ENCODE measurements at regions not wholly inside any gene's neighbourhood (a gene's known extent, or its start where the extent isn't known, plus 50 kb on each side); places are given as distances from the start of the nearest gene placed in this dataset.

- no peaks in the 10 kb centered on the region for H3K9me3 ChIP-seq (ENCODE audit: low read length)
- no peaks in the 10 kb centered on the region for H3F3A ChIP-seq (ENCODE audit: insufficient read depth, low read length)
- no peak overlapping the region for H3K4me3 ChIP-seq (ENCODE audit: low read depth, low read length, poor library complexity, severe bottlenecking)
- H3K9me2 ChIP-seq (ENCODE audit: low read depth, low read length), result no peaks in the 10 kb centered on the region
- no peaks in the 10 kb centered on the region for H3K79me2 ChIP-seq (ENCODE audit: insufficient read depth, low read length)
- H3K9ac ChIP-seq (ENCODE audit: low read length), result no peak overlapping the region
- no peaks in the 10 kb centered on the region for H3K4me1 ChIP-seq (ENCODE audit: insufficient read depth, low read length, severe bottlenecking)
- no peak overlapping the region for H2AFZ ChIP-seq (ENCODE audit: low read length)
- H3K4me2 ChIP-seq (ENCODE audit: low read length), result no peak overlapping the region
- no peak overlapping the region for H3K27ac ChIP-seq (ENCODE audit: low read depth, low read length, poor library complexity, severe bottlenecking)
- TF ChIP-seq EZH2 (IDR thresholded peaks at IDR 0.05; ENCODE audit: borderline replicate concordance, low read length), result no peak
- TF ChIP-seq CTCF (IDR thresholded peaks at IDR 0.05; ENCODE audit: low read length), result no peak
- no peaks in the 10 kb centered on the region for H4K20me1 ChIP-seq (ENCODE audit: insufficient read depth, low read length)
- no peaks in the 10 kb centered on the region; the same call in 1 of the 2 replicates for H3K27me3 ChIP-seq (ENCODE audit: insufficient read depth, low read length)
- no peaks in the 10 kb centered on the region for H3K36me3 ChIP-seq (ENCODE audit: insufficient read depth, low read length)
Observed at GRCh38 chr4:38313175-38313574, 350.8 kb upstream of the KLF3 start.

- H3K4me2 ChIP-seq (ENCODE audit: low read length), result no peak overlapping the region
Observed at GRCh38 chr4:38313999-38314561, 349.9 kb upstream of the KLF3 start.

GRCh38 chr4:38314663-38315062 is 349.3 kb upstream of the KLF3 start:
- H3K27ac ChIP-seq (ENCODE audit: low read depth, low read length, poor library complexity, severe bottlenecking), result no peak overlapping the region
- TF ChIP-seq CTCF (IDR thresholded peaks at IDR 0.05; ENCODE audit: low read length), result no peak
- TF ChIP-seq EZH2 (IDR thresholded peaks at IDR 0.05; ENCODE audit: borderline replicate concordance, low read length), result no peak

More at GRCh38 chr4:38313999-38314561, 349.9 kb upstream of the KLF3 start:
- Histone ChIP-seq H3K36me3 (ENCODE audit: insufficient read depth, low read length) (no peaks in the 10 kb centered on the region), H3K4me1 (ENCODE audit: insufficient read depth, low read length, severe bottlenecking) (peaks cover 7% of the 10 kb centered on the region), H3K79me2 (ENCODE audit: insufficient read depth, low read length) (no peaks in the 10 kb centered on the region), H4K20me1 (ENCODE audit: insufficient read depth, low read length) (no peaks in the 10 kb centered on the region), H3K4me3 (ENCODE audit: low read depth, low read length, poor library complexity, severe bottlenecking) (no peak overlapping the region), H2AFZ (ENCODE audit: low read length) (no peak overlapping the region), H3K9ac (ENCODE audit: low read length) (no peak overlapping the region), H3K9me3 (ENCODE audit: low read length) (no peaks in the 10 kb centered on the region), H3F3A (ENCODE audit: insufficient read depth, low read length) (no peaks in the 10 kb centered on the region), H3K9me2 (ENCODE audit: low read depth, low read length) (no peaks in the 10 kb centered on the region), H3K27ac (ENCODE audit: low read depth, low read length, poor library complexity, severe bottlenecking) (no peak overlapping the region), H3K27me3 (ENCODE audit: insufficient read depth, low read length) (no peaks in the 10 kb centered on the region; the same call in 1 of the 2 replicates)
- TF ChIP-seq EZH2 (IDR thresholded peaks at IDR 0.05; ENCODE audit: borderline replicate concordance, low read length) (no peak), CTCF (IDR thresholded peaks at IDR 0.05; ENCODE audit: low read length) (no peak)

More at GRCh38 chr4:38314663-38315062, 349.3 kb upstream of the KLF3 start:
- no peaks in the 10 kb centered on the region for H3K36me3 ChIP-seq (ENCODE audit: insufficient read depth, low read length)
- no peaks in the 10 kb centered on the region for H3F3A ChIP-seq (ENCODE audit: insufficient read depth, low read length)
- H3K27me3 ChIP-seq (ENCODE audit: insufficient read depth, low read length), result no peaks in the 10 kb centered on the region; the same call in 1 of the 2 replicates
- no peaks in the 10 kb centered on the region for H3K79me2 ChIP-seq (ENCODE audit: insufficient read depth, low read length)
- peaks cover 13% of the 10 kb centered on the region for H3K4me1 ChIP-seq (ENCODE audit: insufficient read depth, low read length, severe bottlenecking)
- no peak overlapping the region for H3K4me2 ChIP-seq (ENCODE audit: low read length)
- no peak overlapping the region for H3K4me3 ChIP-seq (ENCODE audit: low read depth, low read length, poor library complexity, severe bottlenecking)
- no peaks in the 10 kb centered on the region for H3K9me3 ChIP-seq (ENCODE audit: low read length)
- no peaks in the 10 kb centered on the region for H4K20me1 ChIP-seq (ENCODE audit: insufficient read depth, low read length)
- no peak overlapping the region for H3K9ac ChIP-seq (ENCODE audit: low read length)
- no peak overlapping the region for H2AFZ ChIP-seq (ENCODE audit: low read length)
- no peaks in the 10 kb centered on the region for H3K9me2 ChIP-seq (ENCODE audit: low read depth, low read length)

Measured in OCI-LY1 (cell line).